GM21576 (cell line): ENCODE measurements at regions not wholly inside any gene's neighbourhood (a gene's known extent, or its start where the extent isn't known, plus 50 kb on each side); places are given as distances from the start of the nearest gene placed in this dataset.

Experiments
- ATAC-seq: cut with Tn5 transposase; IDR thresholded peaks from one replicate; pipeline ENCODE4 v1.9.1; 2021; ENCODE audit warnings: mild to moderate bottlenecking, moderate library complexity; ENCODE audit not compliant: unreplicated experiment

DNA sequence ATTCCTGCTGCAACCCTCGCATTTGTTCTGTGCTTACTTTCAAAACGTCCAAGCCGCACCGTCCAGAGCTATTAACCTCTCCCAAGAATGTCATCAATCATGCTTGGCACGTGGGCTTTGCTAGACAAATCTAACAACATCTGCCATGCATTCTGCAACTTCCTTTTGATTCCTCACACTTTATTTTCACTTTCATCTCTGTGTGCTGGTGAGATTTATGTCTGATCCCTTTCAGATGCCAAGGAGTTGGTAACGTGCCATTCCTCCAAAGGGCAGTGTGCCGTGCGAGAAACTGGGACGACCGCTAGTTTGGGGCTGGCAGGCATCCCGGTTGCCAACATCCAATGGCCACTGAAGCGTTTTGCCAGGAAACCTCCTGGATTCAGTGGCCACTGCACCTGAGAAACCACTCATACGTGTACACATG, 230.0 kb upstream of the PARD3B start:
- ATAC-seq: no peak

DNA sequence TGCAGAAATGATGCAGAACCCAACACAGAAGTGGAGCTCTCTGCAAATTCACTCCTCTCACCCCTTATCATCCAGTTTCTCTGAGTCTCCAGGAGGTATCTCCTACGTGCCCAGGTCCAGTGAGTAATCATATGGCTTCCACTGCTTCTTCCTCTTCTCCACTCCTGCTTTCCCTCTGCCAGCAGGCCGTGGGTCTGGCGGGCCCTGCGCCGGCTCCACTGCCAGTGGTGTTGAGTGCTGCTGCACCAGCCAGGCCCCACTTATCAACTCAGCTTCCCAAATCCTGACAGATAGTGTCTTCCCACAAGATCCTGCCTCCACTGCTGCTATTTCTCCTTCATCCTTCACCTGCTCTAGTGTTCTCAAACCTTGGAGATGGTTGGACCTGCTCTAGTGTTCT, 227.6 kb upstream of the PARD3B start:
- ATAC-seq: no peak

DNA sequence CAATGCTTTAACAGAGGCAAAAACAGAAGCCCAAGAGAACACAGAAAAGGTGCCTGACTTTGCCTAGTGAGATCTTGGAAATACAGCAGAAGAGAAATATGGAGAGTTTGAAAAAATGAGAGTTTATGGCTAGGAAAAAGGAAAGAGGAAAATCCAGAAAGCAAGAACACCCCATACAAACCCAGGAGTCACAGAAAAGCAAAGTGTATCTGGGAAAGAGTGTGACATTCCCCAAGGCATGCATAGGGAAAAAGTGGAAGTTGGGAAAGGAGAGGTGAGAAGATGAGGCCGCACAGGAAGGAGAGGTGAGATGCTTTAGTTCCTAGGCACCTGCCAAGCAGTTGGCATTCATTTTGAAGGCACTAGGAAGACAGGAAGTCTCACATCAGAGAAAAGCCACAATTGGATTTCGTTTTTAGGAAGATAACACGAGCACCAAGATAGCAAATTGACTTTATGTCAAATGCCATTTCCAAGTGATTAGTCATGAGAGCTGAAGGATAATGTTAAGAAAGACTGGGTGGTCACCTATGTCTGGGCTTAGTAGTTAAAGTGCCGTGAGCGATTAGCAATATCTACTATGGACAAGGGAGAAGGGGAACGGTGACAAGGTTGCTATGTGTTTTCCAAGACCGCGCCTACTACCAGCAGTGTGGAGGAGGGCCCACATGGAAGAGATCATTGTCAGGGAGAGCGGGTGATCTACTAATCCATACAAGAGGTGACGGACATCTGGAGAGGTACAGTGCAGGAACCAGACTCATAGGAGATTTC, 224.1 kb upstream of the PARD3B start:
- no peak for ATAC-seq

DNA sequence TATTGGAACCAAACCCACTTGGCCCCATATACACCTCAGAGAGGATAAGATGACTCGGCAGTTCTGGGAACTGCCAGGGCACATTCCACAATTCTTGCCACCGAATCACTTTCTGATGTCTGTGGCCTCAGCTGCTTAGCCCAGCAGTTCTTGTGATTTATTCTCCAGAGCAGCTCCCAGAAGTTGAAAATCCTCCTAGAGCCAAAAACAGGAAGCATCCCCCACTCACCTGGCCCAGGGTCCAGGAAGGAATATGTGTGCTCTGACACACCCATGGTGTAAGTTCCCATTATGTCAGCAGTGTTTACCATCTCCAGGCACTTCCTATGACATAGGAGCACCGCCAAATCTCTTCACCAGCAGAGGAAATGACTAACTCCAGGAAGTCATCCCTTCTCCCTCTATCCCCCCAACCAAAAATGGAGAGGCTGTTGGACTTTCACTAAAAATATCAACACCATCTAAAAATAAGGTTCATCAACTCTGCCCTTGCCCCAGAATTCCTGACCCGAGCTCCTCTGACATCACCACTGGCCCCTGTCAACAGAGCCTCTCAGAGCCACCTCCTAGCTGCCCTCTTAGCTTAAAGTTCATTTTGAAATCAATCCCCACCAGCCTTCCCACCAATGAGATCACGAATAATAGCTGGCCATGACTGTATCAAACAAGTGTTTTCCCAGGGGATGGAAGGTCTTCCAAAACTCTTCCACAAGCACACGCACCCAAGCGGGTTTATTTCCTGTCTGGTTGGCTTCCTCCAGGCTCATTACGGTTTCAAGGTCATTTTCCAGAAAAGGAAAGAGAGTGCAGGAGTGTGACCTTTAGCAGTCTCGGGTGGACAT, 223.1 kb upstream of the PARD3B start:
- ATAC-seq: no peak

DNA sequence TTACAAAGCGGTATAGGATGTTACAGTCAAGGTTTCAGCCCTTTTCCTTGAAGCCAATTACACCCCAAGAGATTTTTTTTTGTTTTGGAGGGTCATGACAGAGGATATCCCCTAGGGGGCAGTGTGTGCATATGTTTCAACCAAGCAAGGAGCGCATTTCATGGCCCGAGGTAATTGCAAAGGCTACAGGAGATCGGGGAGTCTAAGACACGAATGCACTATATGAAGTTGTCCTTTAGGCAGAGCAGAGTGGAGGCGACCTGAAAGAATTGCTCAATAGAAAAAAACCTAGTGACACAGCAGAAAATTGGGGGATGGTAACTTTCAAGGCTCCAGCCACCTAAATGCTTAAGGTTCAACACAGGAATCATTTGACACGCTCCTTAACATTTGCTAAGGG, 219.8 kb upstream of the PARD3B start:
- peak; percentile 79 for ATAC-seq

DNA sequence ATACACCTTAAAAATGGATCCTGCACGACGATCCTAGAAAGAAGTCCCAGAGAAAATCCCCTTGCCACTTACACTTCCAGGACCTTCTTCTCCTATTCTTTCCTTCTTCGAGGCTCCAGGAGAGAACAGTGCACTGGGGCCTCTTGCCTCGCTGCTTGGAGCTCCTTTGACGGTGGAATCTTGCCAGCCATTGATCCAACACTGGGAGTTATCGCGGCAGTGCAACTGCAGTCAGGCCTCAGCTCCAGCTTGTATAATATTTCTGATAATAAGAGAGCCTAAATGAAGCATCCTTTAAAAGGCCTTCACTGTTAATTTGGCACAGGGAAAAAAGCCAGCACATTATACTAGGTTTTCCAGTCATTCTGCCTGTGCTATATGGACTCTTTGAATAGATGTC, 216.9 kb upstream of the PARD3B start:
- ATAC-seq: no peak

DNA sequence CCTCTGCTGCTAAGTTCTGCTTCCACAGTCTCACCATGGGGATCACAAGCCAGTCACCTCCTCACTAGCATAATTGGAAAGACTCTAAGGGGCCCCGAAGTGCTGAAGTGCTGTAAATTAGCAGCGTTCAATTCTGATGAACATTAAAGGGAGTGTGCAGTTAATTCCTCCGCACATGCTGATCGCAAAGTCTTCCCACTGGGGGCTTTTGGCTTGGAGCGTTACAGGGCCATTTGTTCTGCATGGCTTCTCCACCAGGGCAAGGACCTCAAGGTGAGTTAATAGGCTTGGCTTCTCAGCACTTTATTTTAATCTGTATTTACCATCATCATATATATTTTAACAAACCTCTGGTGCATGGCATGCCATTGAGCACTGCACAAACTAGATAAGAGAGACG, 216.3 kb upstream of the PARD3B start:
- ATAC-seq: no peak

DNA sequence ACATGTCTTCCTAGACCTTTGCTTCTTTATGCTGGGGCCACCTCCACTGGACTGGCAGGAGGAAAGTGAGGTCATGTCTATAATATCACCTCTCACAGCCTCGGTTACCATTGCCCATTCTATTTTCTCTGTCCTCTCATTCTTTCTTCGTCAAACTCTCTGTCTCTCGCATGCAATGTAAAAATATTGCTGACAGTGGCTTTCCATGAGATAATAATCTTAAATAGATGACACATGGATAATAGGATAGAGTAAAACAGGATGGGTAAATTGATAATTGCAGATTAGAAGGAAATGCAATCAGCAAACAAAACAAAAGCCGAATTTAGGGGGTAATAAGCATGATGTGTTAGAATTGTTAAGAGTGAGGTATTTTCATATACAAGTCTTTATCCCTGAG, 215.7 kb upstream of the PARD3B start:
- ATAC-seq: no peak

DNA sequence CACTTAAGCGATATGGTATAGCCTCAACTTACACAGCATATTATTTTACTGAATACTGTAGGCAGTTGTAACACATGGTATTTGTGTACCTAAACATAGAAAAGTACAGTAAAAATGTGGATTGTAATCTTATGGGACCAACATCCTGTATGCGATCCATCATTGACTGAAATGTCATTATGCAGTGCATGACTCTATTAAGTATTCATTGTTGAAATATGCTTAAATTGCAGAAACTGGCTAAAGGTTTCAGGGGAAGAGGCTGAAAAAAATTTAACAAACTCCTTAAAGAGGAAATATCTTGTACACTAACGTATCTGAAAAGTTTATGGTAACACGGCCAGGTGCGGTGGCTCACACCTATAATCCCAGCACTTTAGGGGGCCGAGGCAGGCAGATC, 214.1 kb upstream of the PARD3B start:
- ATAC-seq: no peak

DNA sequence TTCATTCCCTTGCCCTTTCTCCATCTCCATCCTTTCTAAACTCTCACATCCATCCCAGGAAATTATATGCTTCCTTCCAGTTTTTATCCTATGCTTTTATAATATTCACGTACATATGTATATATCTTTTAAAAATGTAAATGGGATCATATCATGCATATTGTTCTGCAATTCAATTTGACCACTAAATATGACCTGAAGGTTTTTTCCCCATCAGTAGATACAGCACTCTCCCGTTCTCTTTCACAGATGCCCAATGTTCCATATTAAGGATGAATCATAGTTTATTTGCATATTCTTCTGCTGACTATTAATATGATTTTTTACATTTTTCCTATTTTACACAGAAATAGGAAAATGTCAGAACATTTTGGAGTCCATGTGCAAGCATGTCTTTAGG, 213.3 kb upstream of the PARD3B start:
- ATAC-seq: no peak

DNA sequence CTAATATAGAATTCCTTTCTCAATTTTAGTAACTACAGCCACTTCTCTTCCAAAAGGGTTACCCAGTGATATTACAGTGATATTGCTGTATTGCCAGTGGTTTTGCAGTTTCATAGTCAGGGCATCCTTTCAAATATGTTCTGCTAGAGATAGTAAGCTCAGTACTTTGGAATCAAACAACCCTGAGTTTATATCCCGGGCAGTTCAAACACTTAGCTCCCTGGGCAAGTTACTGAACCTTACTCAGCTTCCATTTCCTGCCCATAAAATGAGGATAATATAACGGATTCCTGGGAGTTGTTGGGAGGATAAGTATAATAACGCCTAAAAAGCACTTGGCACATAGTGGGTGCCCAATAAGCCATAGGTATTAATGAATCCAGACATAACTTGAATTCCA, 212.6 kb upstream of the PARD3B start:
- no peak for ATAC-seq

DNA sequence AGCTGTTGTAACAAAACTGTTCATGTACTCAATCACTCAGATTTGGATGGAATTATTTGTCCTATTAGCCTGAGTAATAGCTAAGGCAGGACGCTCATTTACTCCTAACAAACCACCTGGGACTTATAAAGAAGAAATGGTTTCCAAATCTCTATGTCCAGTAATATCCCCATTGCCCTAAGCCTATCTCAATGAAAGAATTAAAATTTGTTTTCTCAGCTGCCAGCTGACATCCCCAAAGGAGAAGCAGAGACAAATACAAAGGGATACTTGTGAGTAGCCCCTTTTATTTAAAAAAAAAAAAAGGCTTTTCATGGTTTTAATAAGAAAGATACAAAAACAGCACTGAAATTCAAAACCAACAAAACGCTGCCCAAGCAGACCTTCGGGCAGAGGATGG, 211.4 kb upstream of the PARD3B start:
- no peak for ATAC-seq

DNA sequence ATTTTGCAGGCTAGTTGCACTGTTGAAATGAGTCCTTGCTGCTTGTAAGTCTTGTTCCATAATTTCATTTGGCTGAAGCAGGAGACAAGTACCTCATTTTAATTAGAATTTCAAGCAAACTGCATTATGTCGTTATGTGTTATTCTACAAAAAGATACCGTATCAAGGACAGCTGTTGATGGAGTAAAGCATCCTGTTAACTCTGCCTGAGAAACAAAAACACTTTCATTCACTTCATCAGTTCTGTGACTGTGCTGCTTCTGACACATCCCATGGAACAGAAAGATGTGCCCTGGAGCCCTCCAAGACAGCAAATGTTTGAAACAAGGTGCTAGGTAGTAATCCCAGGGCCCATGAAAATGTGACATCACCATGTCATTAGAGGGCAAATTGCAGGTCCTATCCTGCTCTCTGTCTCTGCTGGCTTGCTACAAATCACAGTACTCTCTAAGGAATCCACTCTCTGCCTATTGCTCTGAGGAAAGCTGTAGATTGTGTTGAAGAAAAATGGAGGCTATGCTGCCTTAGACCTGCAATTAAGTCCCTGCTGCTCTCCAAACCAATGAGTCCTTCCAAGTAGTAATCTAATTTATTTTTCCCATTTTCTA, 209.7 kb upstream of the PARD3B start:
- no peak for ATAC-seq

DNA sequence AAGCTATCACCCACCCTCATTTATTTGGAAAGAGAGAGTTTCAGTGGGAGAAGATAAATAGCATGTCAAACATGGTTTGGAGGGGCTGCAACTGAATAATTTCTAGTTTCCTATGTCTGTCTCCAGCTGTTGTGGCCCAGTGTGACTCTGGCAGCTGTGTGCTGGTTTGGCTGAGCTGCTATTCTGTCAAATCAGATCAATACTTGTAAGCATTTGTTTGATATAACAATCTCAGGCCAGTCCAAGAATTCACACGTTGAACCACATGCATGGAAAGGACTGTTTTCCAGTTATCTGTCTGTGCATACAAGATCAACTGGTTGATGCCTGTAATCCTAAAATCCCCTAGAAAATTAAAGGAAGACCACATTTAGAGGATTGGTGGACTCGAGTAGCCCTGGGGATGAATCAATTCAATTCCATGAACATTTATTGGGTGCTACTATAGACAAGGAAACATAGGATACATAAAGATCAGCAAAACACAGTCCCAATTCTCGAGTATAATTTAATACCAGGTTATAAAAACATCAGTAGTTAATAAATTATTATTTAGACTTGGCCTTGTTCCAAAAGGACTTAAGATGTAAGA, 209.0 kb upstream of the PARD3B start:
- ATAC-seq: no peak

DNA sequence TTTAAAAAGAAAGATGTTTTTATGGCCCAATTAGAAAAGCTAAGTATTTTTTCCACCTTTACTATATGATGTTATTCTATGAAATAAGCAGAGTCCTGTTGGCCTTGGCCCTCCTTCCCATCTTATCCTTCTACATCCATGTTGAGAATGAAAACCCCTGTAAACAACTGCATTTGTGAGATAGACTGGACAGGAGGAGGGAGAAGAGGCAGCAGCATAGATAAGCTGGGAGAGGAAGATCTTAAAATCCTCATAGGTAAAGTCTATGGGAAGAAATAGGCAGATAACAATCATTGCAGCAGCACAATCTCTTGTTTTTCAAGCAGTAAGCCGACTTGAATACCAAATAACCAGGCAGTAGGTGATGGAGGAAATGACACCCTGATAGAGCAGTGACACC, 207.6 kb upstream of the PARD3B start:
- ATAC-seq: no peak

DNA sequence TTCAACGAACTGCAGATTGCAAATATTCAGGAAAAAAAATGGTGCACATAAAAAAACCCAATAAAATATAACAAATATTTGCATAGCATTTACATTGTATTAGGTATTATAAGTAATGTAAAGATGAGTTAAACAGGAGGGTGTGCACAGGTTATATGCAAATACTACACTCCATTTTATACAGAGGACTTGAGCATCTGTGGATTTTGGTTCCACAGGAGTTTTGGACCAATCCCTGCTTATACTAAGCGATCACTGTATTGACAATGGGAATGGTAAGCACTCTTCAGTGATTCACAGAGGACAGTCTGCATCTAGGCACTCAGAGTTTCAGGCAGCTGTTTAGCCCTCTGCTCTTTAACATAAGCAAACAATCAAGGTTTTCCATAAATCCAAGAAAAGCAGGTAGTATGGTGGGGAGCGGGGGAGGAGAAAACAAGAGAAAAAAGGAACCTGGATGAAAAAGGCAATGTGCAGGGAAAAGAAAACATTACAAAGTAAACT, 206.0 kb upstream of the PARD3B start:
- no peak for ATAC-seq

DNA sequence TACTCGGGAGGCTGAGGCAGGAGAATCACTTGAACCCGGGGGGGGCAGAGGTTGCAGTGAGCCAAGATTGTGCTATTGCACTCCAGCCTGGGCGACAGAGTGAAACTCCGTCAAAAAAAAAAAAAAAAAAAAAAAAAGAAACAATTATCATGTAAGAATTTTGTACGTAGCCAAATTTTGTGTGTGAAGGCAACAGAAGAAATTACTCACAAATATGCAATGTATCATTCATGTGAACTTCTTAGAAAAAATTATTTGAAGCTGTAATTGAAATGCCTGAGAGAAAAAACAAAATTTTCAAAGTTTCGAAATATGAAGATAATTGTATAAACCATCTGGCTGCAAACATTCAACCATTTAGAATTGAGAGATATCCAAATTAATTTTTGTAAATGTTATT, 204.8 kb upstream of the PARD3B start:
- ATAC-seq: no peak

DNA sequence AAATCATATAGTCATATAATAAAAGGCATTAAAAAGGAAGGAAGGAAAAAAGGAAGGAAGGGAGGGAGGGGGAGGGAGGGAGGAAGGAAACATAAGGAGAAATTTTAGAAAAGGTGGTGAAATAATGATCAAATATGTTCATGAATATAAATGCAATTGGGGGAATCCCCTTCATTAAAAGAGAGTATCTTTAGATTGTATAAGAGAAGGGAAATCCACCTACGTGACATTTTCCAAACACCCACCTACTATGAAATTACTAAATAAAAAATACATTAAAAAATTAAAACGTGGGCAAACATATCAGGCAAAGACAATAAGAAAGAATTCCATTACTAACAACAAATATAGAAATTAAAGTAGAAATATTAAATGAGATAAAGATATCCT, 203.4 kb upstream of the PARD3B start:
- no peak for ATAC-seq

DNA sequence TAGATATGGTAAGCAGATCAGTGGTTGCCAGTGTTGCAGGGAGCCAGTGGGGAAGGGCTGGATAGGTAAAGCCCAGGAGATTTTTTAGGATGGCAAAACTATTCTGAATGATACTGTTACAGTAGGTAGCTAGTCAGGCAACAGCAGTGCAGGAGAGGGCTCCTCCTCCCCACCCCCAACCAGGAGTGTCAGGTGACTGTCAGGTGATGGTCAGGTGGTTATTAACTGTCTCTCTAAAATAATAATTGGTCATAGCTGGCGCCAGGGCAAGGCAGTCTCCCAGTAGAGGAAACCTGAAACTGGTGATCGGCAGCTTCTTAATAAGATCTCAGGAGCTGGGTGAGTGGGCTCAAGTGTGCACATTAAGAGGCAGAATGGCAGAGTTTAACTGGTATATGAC, 201.6 kb upstream of the PARD3B start:
- no peak for ATAC-seq

DNA sequence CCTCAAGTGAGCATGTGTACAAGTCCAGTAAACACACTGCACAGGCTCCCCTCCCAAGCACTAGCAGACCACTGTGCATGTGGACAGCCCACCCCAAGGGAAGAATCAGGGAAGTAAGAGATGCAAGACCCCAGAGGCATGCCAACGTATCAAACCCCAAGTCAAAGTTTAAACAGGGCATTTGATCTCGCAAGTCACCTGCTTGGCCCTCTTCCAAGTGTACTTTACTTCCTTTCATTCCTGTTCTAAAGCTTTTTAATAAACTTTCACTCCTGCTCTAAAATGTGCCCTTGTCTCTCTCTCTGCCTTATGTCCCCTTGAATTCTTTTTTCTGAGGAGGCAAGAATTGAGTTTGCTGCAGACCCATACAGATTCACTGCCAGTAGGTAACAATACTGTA, 201.2 kb upstream of the PARD3B start:
- ATAC-seq: no peak

DNA sequence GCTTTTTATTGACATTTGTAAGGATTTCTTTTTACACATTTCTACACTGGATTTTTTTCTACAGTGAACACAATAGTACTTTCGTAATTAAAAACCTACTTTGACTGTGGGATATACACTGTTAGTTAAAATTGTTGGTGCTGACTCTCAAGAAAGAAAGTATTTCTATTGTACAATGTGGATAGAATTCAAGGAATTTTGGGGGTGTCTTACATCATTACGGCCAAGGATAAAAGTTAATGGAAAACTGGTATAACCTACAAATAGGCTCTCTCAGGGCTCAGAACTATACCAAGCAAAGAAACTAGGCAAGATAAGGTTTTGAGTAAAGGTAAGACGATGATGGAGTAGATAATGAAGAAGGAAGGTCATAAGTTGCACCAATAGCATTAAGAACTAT, 198.4 kb upstream of the PARD3B start:
- no peak for ATAC-seq
